H1 (cell line): ENCODE measurements at regions not wholly inside any gene's neighbourhood (a gene's known extent, or its start where the extent isn't known, plus 50 kb on each side); places are given as distances from the start of the nearest gene placed in this dataset.

ENCODE experiments used
- CTCF ChIA-PET: fragments of 300-600 bp; sonication (Branson Sonifier 250); formaldehyde crosslinking; loops from one replicate; lab custom pipeline; 2021; ENCODE audit not compliant: partially characterized antibody; lab: Charles Lee
- POLR2A ChIA-PET: fragments of 300-600 bp; sonication (Branson Sonifier 250); formaldehyde crosslinking; loops from one replicate; lab custom pipeline; 2021; ENCODE audit warnings: inconsistent platforms; ENCODE audit not compliant: partially characterized antibody; lab: Charles Lee
- DNase-seq, 2 experiments: peaks; one replicate each; pipeline versions ENCODE4 v3.0.0 to v3.0.0-alpha.2; 2010 to 2022; ENCODE audit warnings: low spot score in 2 of 2, low read depth in 1 of 2, mixed read lengths in 1 of 2
- FAIRE-seq: peaks from 2 replicates; lab custom pipeline; 2011; peaks lifted over from hg19 to GRCh38; lab: Jason Lieb, UNC
- H2AFZ ChIP-seq: 2 replicates; pipeline ENCODE4 v1.8.1; 2012; ENCODE audit warnings: low read length, inconsistent platforms
- H2AK5ac ChIP-seq: 2 replicates; pipeline ENCODE4 v1.6.1; 2013; ENCODE audit warnings: low read depth, low read length
- H2BK120ac ChIP-seq: replicated peaks from 2 replicates; pipeline ENCODE3; 2013; ENCODE audit warnings: low read depth, low read length, inconsistent platforms
- H2BK12ac ChIP-seq: 2 replicates; pipeline ENCODE4 v1.6.1; 2013; ENCODE audit warnings: low read depth, low read length
- H2BK15ac ChIP-seq: 2 replicates; pipeline ENCODE4 v1.6.1; 2013; ENCODE audit warnings: low read length
- H2BK20ac ChIP-seq: 2 replicates; pipeline ENCODE4 v1.6.1; 2013; ENCODE audit warnings: low read length
- H2BK5ac ChIP-seq: 2 replicates; pipeline ENCODE4 v1.6.1; 2013; ENCODE audit warnings: low read depth, low read length
- H3K14ac ChIP-seq: 2 replicates; pipeline ENCODE4 v1.6.1; 2013; ENCODE audit warnings: inconsistent platforms; ENCODE audit not compliant: insufficient read length
- H3K18ac ChIP-seq: 2 replicates; pipeline ENCODE4 v1.6.1; 2013; ENCODE audit warnings: low read length; ENCODE audit errors: extremely low read depth
- H3K23ac ChIP-seq: 2 replicates; pipeline ENCODE4 v1.6.1; 2013; ENCODE audit warnings: inconsistent platforms; ENCODE audit not compliant: insufficient read length
- H3K23me2 ChIP-seq: 2 replicates; pipeline ENCODE4 v1.6.1; 2013; ENCODE audit warnings: low read depth, low read length
- H3K27ac ChIP-seq: 2 replicates; pipeline ENCODE4 v1.6.1; 2011; ENCODE audit warnings: low read depth, low read length, inconsistent platforms
- H3K27me3 ChIP-seq, 4 experiments: replicated peaks in 1 of 4; 1 replicate in 1 of 4; 2 replicates in 3 of 4; pipeline versions ENCODE4 v1.6.1 to v1.8.1; 2011 to 2013; ENCODE audit warnings: low read length in 3 of 4, mild to moderate bottlenecking in 3 of 4, inconsistent platforms in 2 of 4, mixed read lengths in 2 of 4, moderate library complexity in 1 of 4; ENCODE audit not compliant: control insufficient read depth in 3 of 4, insufficient read depth in 3 of 4; ENCODE audit errors: extremely low read depth in 1 of 4
- H3K36me3 ChIP-seq, 4 experiments: 2 replicates each; pipeline versions ENCODE4 v1.6.1 to v1.8.1; 2011 to 2013; ENCODE audit warnings: mild to moderate bottlenecking in 4 of 4, low read length in 3 of 4, moderate library complexity in 2 of 4, control low read depth in 1 of 4, inconsistent platforms in 1 of 4; ENCODE audit not compliant: insufficient read depth in 4 of 4, control insufficient read depth in 2 of 4
- H3K4ac ChIP-seq: replicated peaks from 2 replicates; pipeline ENCODE3; 2013; ENCODE audit warnings: low read length, low read depth, mixed read lengths, inconsistent platforms; ENCODE audit not compliant: insufficient read length
- H3K4me1 ChIP-seq, 4 experiments: replicated peaks in 1 of 4; 1 replicate in 1 of 4; 2 replicates in 3 of 4; pipeline versions ENCODE4 v1.6.1 to v1.8.1; 2011 to 2013; ENCODE audit warnings: low read length in 3 of 4, inconsistent platforms in 2 of 4, mixed read lengths in 1 of 4; ENCODE audit not compliant: insufficient read depth in 4 of 4, control insufficient read depth in 3 of 4
- H3K4me2 ChIP-seq, 2 experiments: 2 replicates each; pipeline versions ENCODE4 v1.6.1 to v1.8.1; 2011 to 2013; ENCODE audit warnings: low read depth in 2 of 2, low read length in 2 of 2, control low read depth in 1 of 2, inconsistent platforms in 1 of 2, mild to moderate bottlenecking in 1 of 2; ENCODE audit not compliant: insufficient read depth in 1 of 2
- H3K4me3 ChIP-seq, 4 experiments: fragments of 200-600, 300-600 bp in 1 of 4; sonication (generic), shearing (Covaris generic), sonication (Bioruptor Twin) in 1 of 4; 2 replicates each; pipeline versions ENCODE4 v1.5.1 to v1.8.1; 2011 to 2016; ENCODE audit warnings: low read length in 4 of 4, low read depth in 3 of 4, control low read depth in 2 of 4, inconsistent platforms in 2 of 4, mild to moderate bottlenecking in 2 of 4, mixed read lengths in 1 of 4, moderate library complexity in 1 of 4; ENCODE audit not compliant: insufficient read depth in 2 of 4; ENCODE audit errors: extremely low read depth in 1 of 4
- H3K56ac ChIP-seq: replicated peaks from 2 replicates; pipeline ENCODE3; 2013; ENCODE audit warnings: low read depth, mild to moderate bottlenecking, mixed read lengths, low read length, inconsistent platforms; ENCODE audit not compliant: insufficient read length
- H3K79me1 ChIP-seq: 2 replicates; pipeline ENCODE4 v1.6.1; 2013; ENCODE audit warnings: low read depth, low read length, control low read depth
- H3K79me2 ChIP-seq, 2 experiments: 2 replicates each; pipeline versions ENCODE4 v1.6.1 to v1.8.1; 2012 to 2013; ENCODE audit warnings: low read length in 2 of 2, mild to moderate bottlenecking in 2 of 2, inconsistent platforms in 1 of 2; ENCODE audit not compliant: insufficient read depth in 2 of 2, control insufficient read depth in 1 of 2
- H3K9ac ChIP-seq, 4 experiments: replicated peaks in 1 of 4; 1 replicate in 1 of 4; 2 replicates in 3 of 4; pipeline versions ENCODE4 v1.6.1 to v1.8.1; 2011 to 2013; ENCODE audit warnings: low read depth in 3 of 4, low read length in 3 of 4, control low read depth in 2 of 4, mild to moderate bottlenecking in 2 of 4, moderate library complexity in 2 of 4, inconsistent platforms in 1 of 4; ENCODE audit errors: extremely low read depth in 1 of 4
- H3K9me3 ChIP-seq, 2 experiments: 2 replicates each; pipeline versions ENCODE4 v1.6.1 to v1.8.1; 2012 to 2013; ENCODE audit warnings: mild to moderate bottlenecking in 2 of 2, moderate library complexity in 2 of 2, control low read depth in 1 of 2, inconsistent platforms in 1 of 2, low read depth in 1 of 2, low read length in 1 of 2, mixed read lengths in 1 of 2; ENCODE audit not compliant: insufficient read depth in 2 of 2
- H4K20me1 ChIP-seq, 2 experiments: replicated peaks in 1 of 2; 2 replicates each; pipeline versions ENCODE3 to v1.8.1; 2011 to 2013; ENCODE audit warnings: inconsistent platforms in 2 of 2, low read length in 2 of 2, mild to moderate bottlenecking in 1 of 2; ENCODE audit not compliant: insufficient read depth in 2 of 2, control insufficient read depth in 1 of 2
- H4K5ac ChIP-seq: 2 replicates; pipeline ENCODE4 v1.6.1; 2013; ENCODE audit warnings: low read length, low read depth, mixed read lengths, inconsistent platforms; ENCODE audit not compliant: insufficient read length
- H4K8ac ChIP-seq: 2 replicates; pipeline ENCODE4 v1.8.0; 2013; ENCODE audit warnings: mild to moderate bottlenecking, moderate library complexity, low read length, inconsistent platforms; ENCODE audit not compliant: insufficient read depth; ENCODE audit errors: extremely low read depth
- H4K91ac ChIP-seq: replicated peaks from 2 replicates; pipeline ENCODE3; 2013; ENCODE audit warnings: low read length, mixed read lengths, inconsistent platforms; ENCODE audit not compliant: insufficient read length
- CTBP2 ChIP-seq: IDR thresholded peaks from 2 replicates; pipeline ENCODE4 v1.7.0; 2011; ENCODE audit warnings: borderline replicate concordance, mild to moderate bottlenecking, moderate library complexity, mixed read lengths, low read length; ENCODE audit not compliant: insufficient read depth, insufficient read length
- CTCF ChIP-seq, 3 experiments: IDR thresholded peaks; 1 replicate in 2 of 3; 2 replicates in 1 of 3; pipeline versions ENCODE4 v1.5.1 to v1.6.1; 2011; ENCODE audit warnings: low read length in 3 of 3, mild to moderate bottlenecking in 3 of 3, inconsistent platforms in 2 of 3, low read depth in 1 of 3, moderate library complexity in 1 of 3; ENCODE audit not compliant: insufficient read depth in 1 of 3; ENCODE audit errors: control extremely low read depth in 1 of 3
- SP2 ChIP-seq: IDR thresholded peaks from 2 replicates; pipeline ENCODE4 v1.6.1; 2012; ENCODE audit warnings: mild to moderate bottlenecking, low read length, inconsistent platforms
- ZNF274 ChIP-seq: IDR thresholded peaks from 2 replicates; pipeline ENCODE4 v1.7.0; 2012; ENCODE audit warnings: low read length, borderline replicate concordance; ENCODE audit errors: extremely low read depth
- WGBS, 2 experiments: shearing (Covaris generic) in 1 of 2; methylation state at CpG; one replicate each; pipeline versions ENCODE4 v1.1.6 to v1.1.7; 2013 to 2015; ENCODE audit warnings: low lambda C conversion rate in 2 of 2, mixed read lengths in 2 of 2, inconsistent platforms in 1 of 2, low coverage in 1 of 2, missing lambda C conversion rate in 1 of 2; ENCODE audit not compliant: insufficient replicate concordance in 2 of 2, insufficient coverage in 1 of 2, insufficient read length in 1 of 2; ENCODE audit errors: extremely low coverage in 1 of 2, missing lambda C conversion rate in 1 of 2; 5-methylcytosine and 5-hydroxymethylcytosine counted together

- Histone ChIP-seq H3K79me1 (no peaks in the 10 kb centered on the region), H3K4me3 (no peak overlapping the region), H3K27ac (no peak overlapping the region), H3K23ac (no peak overlapping the region), H3K9me3 (peaks cover 12 to 18% of the 10 kb centered on the region in 2 experiments; a peak in 2 of 4 replicates), H3K56ac (no peak overlapping the region), H2AK5ac (no peak overlapping the region), H2BK120ac (no peak overlapping the region), H3K4me1 (no peaks in the 10 kb centered on the region), H4K8ac (no peak overlapping the region), H3K9ac (no peak overlapping the region), H3K27me3 (no peaks in the 10 kb centered on the region), H3K4me2 (no peak overlapping the region), H2BK20ac (no peak overlapping the region), H3K18ac (no peak overlapping the region), H3K36me3 (no peaks in the 10 kb centered on the region), H2AFZ (no peak overlapping the region), H2BK15ac (no peak overlapping the region), H4K5ac (no peak overlapping the region), H2BK5ac (no peak overlapping the region), H3K79me2 (no peaks in the 10 kb centered on the region), H4K91ac (no peak overlapping the region), H3K23me2 (no peaks in the 10 kb centered on the region), H2BK12ac (no peak overlapping the region), H3K4ac (no peak overlapping the region), H4K20me1 (no peaks in the 10 kb centered on the region), H3K14ac (no peak overlapping the region)
- FAIRE-seq: no peak
- ChIA-PET POLR2A (no interaction called here), CTCF (interaction anchor here (1.7 kb wide), 1 partner anchor 356 kb away, joined by 5 read pairs; no protein-coding TSS in a partner anchor)
- TF ChIP-seq CTCF (IDR thresholded peaks at IDR 0.05; ENCODE audit: control extremely low read depth in 1 of 3, insufficient read depth in 1 of 3, low read depth in 1 of 3, low read length in 3 of 3): no peak
- no peak for TF ChIP-seq CTBP2
- no peak for TF ChIP-seq SP2
- TF ChIP-seq ZNF274: no peak
- no peak for DNase-seq
- WGBS, 2 experiments: 73% methylated on average over 4 of the region's 4 CpGs; no CpG with 5 or more reads in 1 of the 2 experiments
These were observed 220.4 kb upstream of the RADX start for GRCh38 chrX:106391284-106391911.
